Stimulated activated CD8-positive, alpha-beta memory T cell treated with anti-CD3 and anti-CD28 coated beads, Interleukin-4, amount 100 ng/mL, for 4 hours (primary cell): ENCODE measurements at regions not wholly inside any gene's neighbourhood (a gene's known extent, or its start where the extent isn't known, plus 50 kb on each side); places are given as distances from the start of the nearest gene placed in this dataset.

Source experiments
- DNase-seq, 2 donors: peaks; one replicate each; pipeline ENCODE4 v3.0.0-alpha.2; 2020; ENCODE audit warnings: low read depth in 2 of 2, low spot score in 1 of 2

GRCh38 chr12:93288626-93289025 lies 89.1 kb upstream of the NUDT4 start:
- no peak for DNase-seq

DNA sequence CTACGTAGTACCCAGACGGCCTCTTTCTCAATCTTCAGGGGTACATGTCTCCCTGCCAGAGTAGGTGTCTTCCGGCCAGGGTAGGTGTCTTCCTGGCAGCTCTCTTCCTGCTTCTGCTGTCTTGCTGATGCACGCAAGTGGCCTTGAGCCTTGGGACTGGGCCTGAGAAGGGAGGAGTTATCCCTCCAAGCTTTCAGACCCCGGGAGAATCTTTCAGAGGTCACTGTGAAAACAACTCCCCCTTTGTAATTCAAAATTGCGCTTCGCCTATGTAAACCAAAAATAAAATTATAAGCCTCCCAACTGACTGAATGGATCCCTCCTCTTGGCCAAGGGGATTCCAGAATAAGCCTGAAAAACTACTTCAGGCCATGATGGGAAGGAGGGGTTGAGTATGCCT lies 87.3 kb upstream of the NUDT4 start:
- no peak for DNase-seq

- DNase-seq = no peak
Measured at GRCh38 chr12:93292213-93292612, 85.5 kb upstream of the NUDT4 start.

DNA sequence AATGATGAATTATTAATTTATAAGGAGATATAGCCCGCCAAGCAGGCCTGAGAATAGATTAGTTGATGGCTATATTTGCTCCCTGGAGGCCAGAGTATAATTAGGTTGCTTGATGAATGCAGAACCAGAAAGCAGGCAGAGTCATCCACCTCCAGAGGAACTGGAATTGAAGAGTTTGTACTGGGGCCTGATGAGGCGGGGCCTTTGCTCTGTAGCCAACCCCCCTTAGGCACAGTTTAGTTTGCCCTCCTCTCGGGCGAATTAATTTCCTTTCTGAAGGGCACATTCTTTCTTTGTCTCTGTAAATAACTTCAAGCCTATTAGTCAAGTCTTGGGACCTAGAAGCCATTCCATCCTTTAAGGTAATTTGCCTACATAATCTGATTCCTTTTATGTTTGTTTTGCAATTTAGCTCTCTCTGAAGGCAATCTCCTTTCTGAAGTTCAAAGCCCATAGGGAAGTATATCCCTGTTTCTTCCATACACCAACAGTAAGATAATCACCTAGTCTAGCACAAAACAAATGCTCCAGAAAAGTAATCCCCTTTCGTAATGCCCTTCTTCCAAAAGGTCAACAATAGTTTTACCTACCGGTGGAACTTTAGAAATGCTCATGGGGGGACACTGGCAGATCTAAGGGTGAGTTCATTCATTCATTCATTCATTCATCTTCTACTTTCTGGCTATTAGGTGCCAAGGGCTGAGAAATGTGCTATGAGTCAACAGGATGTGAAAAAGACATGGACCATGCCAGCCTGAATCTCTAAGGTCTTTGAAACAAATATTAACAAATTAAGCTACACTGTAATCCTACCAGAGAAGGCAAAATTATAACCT lies 84.8 kb upstream of the NUDT4 start:
- no peak for DNase-seq

DNA sequence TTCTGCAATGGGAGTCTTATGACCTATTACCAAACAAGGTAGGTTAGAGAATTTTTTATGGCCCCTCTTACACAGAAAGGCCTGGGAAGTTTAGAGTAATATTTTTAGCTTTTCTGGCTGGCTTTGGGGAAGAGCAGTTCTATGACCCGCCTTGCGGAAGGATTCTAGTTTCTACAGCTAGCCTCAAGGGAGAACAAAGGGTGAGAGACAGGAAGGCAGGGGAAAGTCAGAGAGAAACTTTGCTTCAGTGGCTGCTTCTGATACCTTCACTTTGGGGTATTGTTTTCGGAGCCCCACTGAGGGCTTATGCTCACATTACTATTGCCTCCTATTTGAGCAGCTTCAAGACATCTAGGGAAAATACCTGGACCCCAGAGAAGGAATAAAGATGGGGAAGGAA lies 80.7 kb upstream of the NUDT4 start:
- DNase-seq = no peak

DNA sequence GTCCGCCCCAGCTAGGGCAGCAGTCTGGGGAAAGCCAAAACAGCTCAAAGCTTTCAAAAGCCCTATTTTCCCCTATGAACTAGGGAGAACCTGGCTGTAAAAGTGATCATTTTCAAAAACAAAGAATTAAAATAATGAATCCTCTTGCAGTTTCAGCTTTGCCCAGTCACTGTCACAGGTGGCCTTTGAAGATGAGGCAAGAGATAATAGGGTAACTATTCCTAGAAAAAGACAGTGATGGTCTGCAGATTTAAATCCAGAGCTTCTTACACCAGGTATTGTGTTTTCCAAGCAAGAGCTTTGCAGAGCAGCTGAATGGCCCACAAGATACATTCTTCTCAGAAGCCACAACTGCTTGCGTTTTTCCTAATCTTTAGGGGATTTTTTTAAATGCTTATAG lies 80.2 kb upstream of the NUDT4 start:
- no peak for DNase-seq

DNA sequence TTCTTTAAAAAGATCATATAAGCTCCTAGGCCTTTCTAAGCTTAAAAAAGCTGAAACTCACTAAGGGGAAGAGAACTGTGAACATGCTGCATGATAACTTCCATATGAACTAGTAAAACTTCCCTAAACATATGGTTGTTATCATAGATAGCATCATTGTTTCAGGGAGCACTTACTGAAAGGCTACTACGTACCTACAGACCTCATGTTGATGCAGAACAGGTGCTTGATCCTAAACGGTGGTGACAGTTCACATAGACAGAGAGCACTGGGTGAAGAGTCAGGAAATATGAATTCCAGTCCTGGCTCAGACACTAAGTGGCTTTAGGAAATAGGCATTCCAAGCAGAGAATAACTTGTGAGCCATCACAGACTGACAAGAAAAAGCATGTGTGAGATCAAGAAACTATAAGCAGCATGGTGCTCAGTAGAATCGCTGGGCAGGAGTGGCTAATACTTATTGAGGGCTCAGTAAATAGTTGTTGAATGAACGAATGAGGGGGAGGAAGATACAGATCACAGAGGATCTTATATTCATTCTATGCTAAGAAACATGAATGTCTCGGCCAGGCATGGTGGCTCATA lies 78.4 kb upstream of the NUDT4 start:
- DNase-seq = no peak

DNA sequence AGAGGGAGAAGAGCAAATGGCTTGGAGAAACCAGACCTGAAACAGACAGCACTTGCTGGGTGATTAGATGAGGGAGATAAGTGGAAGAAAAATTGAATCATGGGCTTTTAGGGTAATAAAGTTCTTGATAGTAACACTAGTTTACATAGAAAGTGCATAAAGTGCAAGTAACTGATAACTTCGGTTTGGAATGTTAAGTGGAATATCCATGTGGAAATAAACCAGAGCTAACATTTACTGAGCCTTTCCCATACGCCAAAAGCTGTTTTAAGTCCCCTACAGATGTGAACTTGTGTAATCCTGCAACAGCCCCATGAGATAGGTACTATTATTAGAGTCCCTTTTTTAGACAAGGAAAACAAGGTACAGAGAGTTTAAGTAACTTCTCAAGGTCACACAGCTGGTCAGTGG lies 77.1 kb upstream of the NUDT4 start:
- DNase-seq = no peak

- DNase-seq = no peak
Measured at GRCh38 chr12:93302331-93303229, 75.1 kb upstream of the NUDT4 start.

DNA sequence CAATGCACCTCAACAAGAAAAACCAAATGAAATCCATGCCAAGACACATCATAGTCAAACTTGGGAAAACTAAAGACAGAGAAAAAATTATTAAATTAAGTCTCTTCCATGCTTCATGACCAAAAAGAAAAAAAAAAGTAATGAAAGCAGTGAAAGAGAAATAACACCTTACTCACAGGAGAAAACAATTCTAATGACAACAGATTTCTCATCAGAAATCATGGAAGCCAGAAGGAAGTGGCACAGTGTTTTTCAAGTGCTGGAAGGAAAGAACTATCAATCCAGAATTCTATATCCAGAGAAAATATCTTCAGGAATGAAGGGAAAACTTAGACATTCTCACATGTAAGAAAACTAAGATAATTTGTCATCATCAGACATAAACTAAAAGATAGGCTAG lies 71.1 kb upstream of the NUDT4 start:
- DNase-seq = no peak

DNA sequence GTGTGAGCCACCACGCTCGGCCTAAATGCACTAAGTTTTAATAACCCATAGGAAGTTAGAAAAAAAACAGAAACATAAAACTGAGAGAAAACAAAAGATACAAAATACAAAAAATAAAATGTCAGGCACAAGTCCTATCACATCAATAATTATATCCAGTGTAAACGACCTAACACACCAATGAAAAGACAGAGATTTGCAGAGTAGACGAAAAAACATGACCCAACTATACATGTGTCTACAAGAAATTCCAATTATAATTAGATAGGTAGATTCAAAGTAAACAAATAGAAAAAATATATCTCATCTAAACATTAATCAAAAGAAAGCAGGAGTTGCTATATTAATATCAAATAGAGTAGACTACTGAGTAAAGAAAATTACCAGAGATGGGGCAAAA lies 69.4 kb upstream of the NUDT4 start:
- no peak for DNase-seq

DNA sequence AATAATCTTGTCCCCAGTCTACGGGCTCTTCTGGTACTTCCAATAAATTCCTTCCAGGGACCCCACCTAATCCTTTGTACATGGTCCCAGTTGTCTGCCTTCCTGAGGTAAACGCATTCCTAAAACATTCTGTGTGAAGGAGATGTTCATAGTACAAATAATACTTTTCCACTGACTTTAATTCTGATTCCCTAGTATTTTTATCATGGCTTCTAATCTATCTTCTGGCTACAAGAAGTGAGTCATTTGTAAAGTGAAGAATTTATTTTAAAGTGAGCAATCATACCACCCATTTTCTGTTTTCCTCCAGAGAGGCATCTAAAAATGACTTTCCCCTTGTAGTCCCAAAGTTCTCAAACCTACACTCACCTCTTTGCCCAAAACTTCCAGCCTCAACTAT lies 65.9 kb upstream of the NUDT4 start:
- no peak for DNase-seq

- no peak for DNase-seq
Measured at GRCh38 chr12:93314177-93314497, 63.6 kb upstream of the NUDT4 start.

DNA sequence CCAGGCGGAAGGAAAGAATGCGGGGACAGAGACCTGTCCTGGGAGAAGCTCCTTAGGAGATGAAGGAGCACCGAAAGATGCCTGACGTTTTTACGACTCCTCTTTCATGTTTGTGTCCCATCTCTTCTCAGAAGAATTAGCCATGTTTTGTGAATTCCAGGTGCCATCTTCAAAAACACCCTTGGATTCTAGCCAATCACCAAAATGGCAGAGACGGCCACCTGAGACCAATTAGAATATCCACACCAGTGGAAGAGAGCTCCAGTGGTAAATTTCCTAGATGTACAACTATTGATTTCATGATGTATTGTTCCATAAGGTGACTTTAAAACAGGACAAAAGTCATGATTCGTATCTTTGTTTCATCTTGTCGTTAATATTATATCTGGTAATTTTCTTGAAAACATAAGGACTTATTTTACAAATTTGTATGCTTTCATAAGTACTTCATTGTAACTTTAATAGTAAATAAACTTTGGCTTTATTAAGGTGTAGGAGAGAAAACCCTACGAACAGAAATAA lies 62.3 kb upstream of the NUDT4 start:
- no peak for DNase-seq

DNA sequence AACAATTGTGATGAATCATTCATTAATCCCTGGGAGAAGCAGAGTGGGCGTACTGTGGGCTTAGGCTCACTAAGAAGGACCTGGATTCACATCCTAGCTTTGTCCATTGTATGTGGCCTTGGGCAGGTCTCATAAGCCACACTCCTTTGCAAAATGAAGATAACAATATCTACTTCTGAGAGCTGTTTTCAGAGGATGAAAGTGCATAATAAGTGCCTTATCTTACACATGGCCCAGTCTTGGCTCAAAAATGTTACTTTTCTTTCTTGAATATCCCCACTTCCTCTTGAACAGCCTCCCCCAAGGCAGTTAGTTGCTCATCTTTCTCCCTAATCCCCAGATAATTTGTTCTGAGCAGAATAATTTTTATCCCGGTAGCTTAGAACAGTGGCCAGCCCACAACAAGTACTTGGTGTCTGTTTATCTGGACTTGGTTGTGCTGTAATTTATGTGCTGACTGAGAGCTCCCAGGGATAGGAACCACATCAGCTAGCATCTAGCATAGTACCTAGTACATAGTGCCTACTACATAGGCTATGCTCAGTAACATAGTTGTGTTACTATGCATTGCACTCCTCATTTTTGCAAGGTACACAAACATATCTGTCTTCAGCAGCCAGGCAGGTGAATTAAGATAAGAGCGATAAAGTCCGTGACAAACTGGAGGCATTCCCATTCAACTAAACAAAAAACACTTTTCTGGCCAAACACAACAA lies 61.7 kb upstream of the NUDT4 start:
- DNase-seq = no peak

GRCh38 chr12:93316623-93316971 lies 61.1 kb upstream of the NUDT4 start:
- no peak for DNase-seq

DNA sequence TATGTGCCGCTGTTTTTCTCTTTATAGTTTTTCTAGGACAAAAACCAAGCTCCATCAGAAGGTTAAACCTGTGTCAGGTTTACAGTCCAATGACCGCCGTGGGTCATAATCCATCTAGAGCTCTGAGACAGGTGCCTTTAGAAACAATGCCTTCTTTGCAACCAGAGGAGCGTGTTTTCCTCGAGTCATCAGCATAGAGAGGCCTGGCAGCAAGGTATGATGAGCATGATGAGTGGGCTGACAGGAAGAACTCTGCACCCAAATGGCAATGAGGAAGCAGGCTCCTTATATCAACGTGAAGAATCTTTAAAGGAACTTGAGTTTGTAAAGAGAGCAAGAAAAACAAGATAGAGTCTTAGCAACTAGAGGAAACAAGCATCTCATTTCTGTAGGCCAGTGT lies 60.5 kb upstream of the NUDT4 start:
- DNase-seq = no peak

GRCh38 chr12:93318720-93319522 lies 58.8 kb upstream of the NUDT4 start:
- no peak for DNase-seq

GRCh38 chr12:93319523-93320050 lies 58.1 kb upstream of the NUDT4 start:
- no peak for DNase-seq

- DNase-seq = no peak
Measured at GRCh38 chr12:93322784-93323183, 54.9 kb upstream of the NUDT4 start.
